Thyroid gland (tissue), 4 donors: ENCODE measurements at regions not wholly inside any gene's neighbourhood (a gene's known extent, or its start where the extent isn't known, plus 50 kb on each side); places are given as distances from the start of the nearest gene placed in this dataset.

Experiments used
- DNase-seq, 2 donors: peaks; one replicate each; pipeline ENCODE4 v3.0.0-alpha.2; 2019
- H3K27ac ChIP-seq, 3 donors: fragments of 200-600 bp; sonication (generic); 1 replicate in 2 of 3; 2 replicates in 1 of 3; pipeline ENCODE4 v1.5.1; 2016 to 2019; ENCODE audit warnings: mild to moderate bottlenecking in 1 of 3, moderate library complexity in 1 of 3
- H3K27me3 ChIP-seq: fragments of 200-600 bp; sonication (generic); one replicate; pipeline ENCODE4 v1.5.1; 2019
- H3K36me3 ChIP-seq, 2 donors: fragments of 200-600 bp; sonication (generic); one replicate each; pipeline ENCODE4 v1.5.1; 2016 to 2019
- H3K4me1 ChIP-seq, 2 donors: fragments of 200-600 bp; sonication (generic); one replicate each; pipeline ENCODE4 v1.5.1; 2017 to 2019
- H3K4me3 ChIP-seq, 3 donors: fragments of 200-600 bp; sonication (generic); replicated peaks in 1 of 3; 1 replicate in 2 of 3; 2 replicates in 1 of 3; pipeline ENCODE4 v1.5.1; 2016; ENCODE audit warnings: mild to moderate bottlenecking in 1 of 3
- H3K9me3 ChIP-seq: fragments of 200-600 bp; sonication (generic); one replicate; pipeline ENCODE4 v1.5.1; 2017
- POLR2A ChIP-seq, 2 donors: fragments of 450-650 bp; IDR thresholded peaks; one replicate each; pipeline ENCODE4 v1.6.1; 2017; ENCODE audit warnings: antibody characterized with exemption in 2 of 2, mild to moderate bottlenecking in 2 of 2, moderate library complexity in 1 of 2
- WGBS, 2 donors: methylation state at CpG; one replicate each; pipeline ENCODE4 v1.1.5; 2017; 5-methylcytosine and 5-hydroxymethylcytosine counted together
- intact Hi-C: fragments of 100-400 bp; cut with DNase I; formaldehyde crosslinking; loops from one replicate; pipeline ENCODE4 v1.15.1; 2023
- TF ChIP-seq, protein P1 (sequence below), 6 experiments: fragments of 200-600 bp in 3 of 6; fragments of 450-650 bp in 3 of 6; sonication (generic) in 3 of 6; IDR thresholded peaks; one replicate each; pipeline ENCODE4 v1.5.1; 2016 to 2019; ENCODE audit warnings: antibody characterized with exemption in 6 of 6, mild to moderate bottlenecking in 2 of 6, inconsistent platforms in 1 of 6, moderate library complexity in 1 of 6

DNA sequence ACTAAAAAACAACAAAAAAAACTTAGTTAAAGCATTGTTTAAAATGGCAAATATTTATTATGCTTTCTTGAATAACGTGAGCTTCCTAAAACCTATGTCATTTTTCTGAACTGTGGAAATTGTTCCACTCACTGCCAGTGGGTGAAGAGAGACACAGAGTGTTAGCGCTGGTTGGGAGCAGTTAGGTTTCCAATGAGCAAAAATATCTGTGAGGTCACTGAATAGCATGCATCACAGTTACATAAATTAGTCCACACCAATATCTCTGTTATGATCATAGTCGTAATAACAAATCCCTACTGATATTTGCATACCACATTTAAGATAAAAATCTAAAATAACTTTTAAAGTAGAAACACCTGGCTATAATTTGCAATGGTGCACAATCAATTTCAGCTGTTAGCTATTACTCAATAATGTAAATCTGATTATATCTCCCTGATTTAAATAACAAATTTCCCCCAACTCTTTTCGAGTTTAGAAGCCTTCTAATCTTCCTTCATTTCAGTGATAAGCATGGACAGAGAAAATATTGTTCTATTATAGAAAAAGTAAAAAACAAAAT, 1094.0 kb upstream of the KLHL29 start:
- Histone ChIP-seq H3K4me3 (no peak overlapping the region), H3K4me1 (no peaks in the 10 kb centered on the region), H3K9me3 (no peaks in the 10 kb centered on the region), H3K27me3 (no peaks in the 10 kb centered on the region), H3K36me3 (no peaks in the 10 kb centered on the region), H3K27ac (no peak overlapping the region)
- WGBS, 2 donors: 69 to 79% methylated on average over 4 of the region's 4 CpGs
- DNase-seq: no peak
- intact Hi-C loops: no loop called here
- no peak for TF ChIP-seq POLR2A (IDR thresholded peaks at IDR 0.05)
- TF ChIP-seq, protein P1, sequence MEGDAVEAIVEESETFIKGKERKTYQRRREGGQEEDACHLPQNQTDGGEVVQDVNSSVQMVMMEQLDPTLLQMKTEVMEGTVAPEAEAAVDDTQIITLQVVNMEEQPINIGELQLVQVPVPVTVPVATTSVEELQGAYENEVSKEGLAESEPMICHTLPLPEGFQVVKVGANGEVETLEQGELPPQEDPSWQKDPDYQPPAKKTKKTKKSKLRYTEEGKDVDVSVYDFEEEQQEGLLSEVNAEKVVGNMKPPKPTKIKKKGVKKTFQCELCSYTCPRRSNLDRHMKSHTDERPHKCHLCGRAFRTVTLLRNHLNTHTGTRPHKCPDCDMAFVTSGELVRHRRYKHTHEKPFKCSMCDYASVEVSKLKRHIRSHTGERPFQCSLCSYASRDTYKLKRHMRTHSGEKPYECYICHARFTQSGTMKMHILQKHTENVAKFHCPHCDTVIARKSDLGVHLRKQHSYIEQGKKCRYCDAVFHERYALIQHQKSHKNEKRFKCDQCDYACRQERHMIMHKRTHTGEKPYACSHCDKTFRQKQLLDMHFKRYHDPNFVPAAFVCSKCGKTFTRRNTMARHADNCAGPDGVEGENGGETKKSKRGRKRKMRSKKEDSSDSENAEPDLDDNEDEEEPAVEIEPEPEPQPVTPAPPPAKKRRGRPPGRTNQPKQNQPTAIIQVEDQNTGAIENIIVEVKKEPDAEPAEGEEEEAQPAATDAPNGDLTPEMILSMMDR (IDR thresholded peaks at IDR 0.05): no peak

DNA sequence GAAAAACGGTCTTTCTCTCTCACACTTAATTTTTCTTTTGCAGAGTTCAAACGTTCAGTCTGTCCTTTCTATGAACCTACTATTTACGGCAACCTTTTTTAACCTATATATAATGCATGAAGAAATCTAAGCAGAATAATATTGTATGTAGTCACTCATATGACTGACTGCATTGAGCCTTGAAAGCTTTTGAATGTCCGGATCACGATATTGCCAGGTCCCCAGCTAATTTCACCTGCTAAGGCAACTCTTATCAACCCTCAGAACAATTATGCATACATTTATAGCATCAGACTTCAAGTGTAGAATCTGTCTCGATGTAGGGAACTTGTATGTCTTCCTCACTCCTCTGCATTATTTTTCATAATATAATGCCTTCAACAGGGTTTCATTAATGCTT, 1083.8 kb upstream of the KLHL29 start:
- no peaks in the 10 kb centered on the region for H3K27me3 ChIP-seq
- H3K36me3 ChIP-seq: no peaks in the 10 kb centered on the region
- no peaks in the 10 kb centered on the region for H3K4me1 ChIP-seq
- DNase-seq: no peak
- WGBS, 2 donors: 69 to 83% methylated on average over 6 of the region's 6 CpGs
- intact Hi-C loops: no loop called here
- H3K9me3 ChIP-seq: no peaks in the 10 kb centered on the region
- H3K27ac ChIP-seq: no peak overlapping the region
- H3K4me3 ChIP-seq: no peak overlapping the region
- TF ChIP-seq POLR2A (IDR thresholded peaks at IDR 0.05): no peak
- TF ChIP-seq, protein P1 (IDR thresholded peaks at IDR 0.05): no peak

DNA sequence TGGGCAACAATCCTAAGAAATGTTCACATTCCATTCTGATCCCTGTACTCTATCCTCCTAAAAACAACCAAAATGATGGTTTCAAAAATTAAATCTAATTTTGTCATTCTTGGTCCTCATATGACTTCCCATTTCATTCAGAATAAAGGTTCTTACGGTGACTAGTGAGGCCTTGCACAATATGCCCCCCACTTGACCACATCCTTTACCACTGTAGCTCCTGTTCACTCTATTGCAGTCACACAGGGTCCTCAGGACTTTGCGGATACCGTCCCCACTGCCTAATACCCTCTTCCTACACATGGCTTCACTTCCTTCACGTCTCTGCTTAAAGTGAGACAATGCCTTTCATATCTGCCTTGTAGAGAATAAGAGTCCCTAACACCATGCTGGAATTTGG, 1058.7 kb upstream of the KLHL29 start:
- no peak overlapping the region for H3K4me3 ChIP-seq
- H3K36me3 ChIP-seq: no peaks in the 10 kb centered on the region
- WGBS, 2 donors: 86 to 87% methylated on average over 4 of the region's 4 CpGs
- intact Hi-C loops: no loop called here
- H3K27me3 ChIP-seq: no peaks in the 10 kb centered on the region
- TF ChIP-seq, protein P1 (IDR thresholded peaks at IDR 0.05): no peak
- TF ChIP-seq POLR2A (IDR thresholded peaks at IDR 0.05): no peak
- H3K27ac ChIP-seq: no peak overlapping the region
- H3K4me1 ChIP-seq: no peaks in the 10 kb centered on the region
- H3K9me3 ChIP-seq: no peaks in the 10 kb centered on the region
- DNase-seq: no peak

DNA sequence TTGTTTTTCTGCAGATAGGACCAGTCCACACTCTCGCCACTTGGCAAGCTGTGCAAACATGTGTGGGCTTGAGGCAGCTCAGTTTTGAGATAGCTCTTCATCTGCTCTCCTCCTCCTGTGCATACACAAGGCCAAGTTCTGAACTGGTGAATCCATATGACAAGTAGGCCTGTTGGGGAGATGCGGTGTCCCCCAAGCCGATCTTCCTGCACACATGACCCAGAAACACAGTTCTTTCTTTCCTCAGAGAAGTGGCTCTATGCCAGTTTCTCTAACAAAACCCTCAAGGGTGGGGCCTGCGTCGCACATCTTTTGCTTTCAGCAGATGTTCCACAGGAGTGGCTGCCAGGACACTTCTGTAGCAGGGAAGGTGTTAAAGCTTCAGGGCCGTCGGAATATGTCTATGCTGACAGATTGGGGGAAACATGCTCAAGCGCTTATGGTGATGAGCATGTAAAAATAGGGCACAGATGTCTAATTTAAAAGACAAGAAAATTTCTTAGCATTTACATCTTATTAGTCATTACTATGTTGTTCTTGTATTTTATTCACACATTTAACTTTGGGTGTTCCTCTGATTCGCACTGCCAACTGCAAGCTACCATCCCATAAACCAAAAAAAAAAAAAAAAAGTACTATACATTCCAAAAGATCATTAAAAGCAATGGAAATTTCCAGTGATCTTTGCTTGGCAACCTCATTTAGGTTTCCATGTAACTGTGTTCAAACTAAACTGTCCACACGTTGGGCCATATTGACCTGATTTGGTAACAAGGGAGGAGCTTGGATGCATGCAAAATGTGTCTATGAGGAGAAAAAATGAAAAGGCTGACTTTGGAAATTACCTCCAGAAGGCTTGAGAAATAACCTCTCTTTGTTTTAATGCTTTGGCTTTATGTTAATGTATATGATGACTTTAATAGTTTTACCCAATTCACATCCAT, 1055.5 kb upstream of the KLHL29 start:
- Histone ChIP-seq H3K9me3 (no peaks in the 10 kb centered on the region), H3K36me3 (no peaks in the 10 kb centered on the region), H3K4me1 (no peaks in the 10 kb centered on the region), H3K27me3 (no peaks in the 10 kb centered on the region), H3K27ac (no peak overlapping the region), H3K4me3 (no peak overlapping the region)
- 71 to 72% methylated on average over 10 of the region's 10 CpGs for WGBS, 2 donors
- no peak for DNase-seq
- intact Hi-C loops: no loop called here
- TF ChIP-seq POLR2A (IDR thresholded peaks at IDR 0.05): no peak
- TF ChIP-seq, protein P1 (IDR thresholded peaks at IDR 0.05): no peak

DNA sequence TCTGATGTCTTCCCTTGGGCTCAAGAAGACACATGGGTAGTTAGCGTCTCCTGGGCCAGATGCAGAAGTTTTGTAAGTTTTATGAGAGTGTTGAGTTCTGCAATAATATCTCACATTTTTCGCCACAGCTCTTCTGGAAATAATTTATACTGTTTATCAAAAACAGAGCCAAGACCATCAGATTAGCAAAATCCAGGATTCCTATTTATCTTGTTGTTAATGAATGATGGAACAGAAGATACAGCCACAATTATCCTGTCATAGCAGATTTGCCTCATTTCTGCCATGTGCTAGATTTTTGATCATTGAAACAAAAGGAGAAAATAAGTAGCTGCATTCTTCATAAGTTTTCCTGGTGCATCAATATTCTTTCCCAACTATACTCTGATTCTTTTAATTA, 1048.6 kb upstream of the KLHL29 start:
- 85 to 88% methylated on average over 2 of the region's 2 CpGs for WGBS, 2 donors
- Histone ChIP-seq H3K27ac (no peak overlapping the region), H3K4me1 (no peaks in the 10 kb centered on the region), H3K27me3 (no peaks in the 10 kb centered on the region), H3K4me3 (no peak overlapping the region), H3K9me3 (no peaks in the 10 kb centered on the region), H3K36me3 (no peaks in the 10 kb centered on the region)
- intact Hi-C loops: no loop called here
- no peak for TF ChIP-seq POLR2A (IDR thresholded peaks at IDR 0.05)
- TF ChIP-seq, protein P1 (IDR thresholded peaks at IDR 0.05): no peak
- DNase-seq: no peak
